DMS 273 (cell line): ENCODE measurements at regions not wholly inside any gene's neighbourhood (a gene's known extent, or its start where the extent isn't known, plus 50 kb on each side); places are given as distances from the start of the nearest gene placed in this dataset.
"Not testable (repeated sequence)": the region's sequence is repeated elsewhere in the genome, so short reads cannot be mapped to it uniquely, and the experiment has no call there.

Experiments used
- DNase-seq: peaks from one replicate; lab custom pipeline; 2025; ENCODE audit not compliant: unreplicated experiment; lab: John Stamatoyannopoulos, UW

- no peak for DNase-seq
Observed at GRCh38 chr12:71300772-71301675, 138.6 kb upstream of the LGR5 start.

DNA sequence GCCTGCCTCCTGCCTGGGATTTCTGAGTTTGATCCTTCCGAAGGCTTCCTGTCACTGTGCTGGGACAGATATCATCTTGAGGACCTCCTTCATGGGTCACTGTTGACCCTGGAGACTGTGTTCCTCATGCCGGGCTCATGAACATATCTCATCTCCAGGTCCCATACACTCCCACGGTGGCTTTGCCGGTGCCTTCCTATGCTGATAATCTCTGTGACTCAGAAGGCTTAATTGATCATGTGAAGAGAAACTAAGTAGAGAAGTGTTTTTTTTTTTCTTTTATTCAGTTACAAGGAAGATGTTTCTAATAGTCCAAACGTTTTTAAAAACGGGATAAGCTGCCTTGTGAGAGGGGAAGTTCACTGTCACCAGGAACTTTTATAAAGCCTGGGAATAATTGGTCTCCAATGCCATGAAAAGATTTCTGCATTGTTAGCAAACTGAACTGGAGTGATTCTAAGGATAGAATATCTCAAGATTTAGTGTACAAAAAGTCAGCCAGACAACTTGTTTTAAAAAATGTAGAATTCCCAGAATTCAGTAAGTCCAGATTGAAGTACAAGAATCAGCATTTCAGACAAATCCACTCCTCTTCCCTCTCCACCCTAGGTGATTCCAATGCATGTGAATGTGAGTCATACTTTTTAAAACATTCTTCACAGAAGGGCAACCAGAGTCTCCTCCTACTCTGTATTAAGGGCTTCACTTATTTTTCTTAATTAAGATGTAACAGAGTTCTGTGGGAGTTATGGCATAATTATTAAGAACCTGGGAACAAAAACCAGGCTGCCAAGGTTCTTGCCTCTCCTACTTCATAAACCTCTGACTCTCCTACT lies 139.8 kb upstream of the LGR5 start:
- DNase-seq, result no peak

DNA sequence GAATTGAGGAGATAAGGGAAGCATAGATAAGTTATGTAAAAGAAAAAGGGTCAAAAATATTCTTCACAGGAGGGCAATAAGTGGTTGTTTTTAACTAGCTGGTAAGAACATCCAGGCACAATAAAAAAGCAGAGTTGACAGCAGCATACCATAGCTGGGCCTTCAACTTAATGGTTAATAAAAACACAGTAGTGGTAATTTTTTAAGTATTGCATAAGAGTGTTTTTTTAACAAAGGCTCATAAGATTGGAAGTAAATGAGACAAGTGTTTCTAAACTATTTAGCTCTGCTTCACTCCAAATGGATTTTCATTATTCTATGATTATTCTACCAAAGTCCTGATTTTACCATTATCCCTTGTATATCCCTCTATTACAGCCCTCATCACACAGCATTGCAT lies 140.1 kb upstream of the TSPAN8 start:
- no peak for DNase-seq

DNA sequence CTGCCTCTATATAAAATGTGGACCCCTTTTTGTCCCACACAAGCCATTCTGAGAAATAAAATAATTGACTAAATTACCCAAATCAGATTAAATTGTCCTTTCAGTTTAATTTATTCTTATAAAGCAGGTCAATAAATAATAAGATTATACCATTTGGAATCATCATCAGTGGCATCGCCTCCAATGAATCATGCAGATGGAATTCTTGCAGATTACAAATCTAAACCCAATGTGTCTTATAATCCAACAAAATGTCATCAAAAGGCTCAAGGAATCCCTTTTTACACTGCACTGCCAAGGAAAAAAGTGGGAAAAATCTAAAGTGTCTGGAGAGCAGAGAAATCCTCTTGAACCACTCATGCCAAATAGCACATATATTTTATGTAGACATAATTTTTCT lies 138.2 kb upstream of the TSPAN8 start:
- no peak for DNase-seq

DNA sequence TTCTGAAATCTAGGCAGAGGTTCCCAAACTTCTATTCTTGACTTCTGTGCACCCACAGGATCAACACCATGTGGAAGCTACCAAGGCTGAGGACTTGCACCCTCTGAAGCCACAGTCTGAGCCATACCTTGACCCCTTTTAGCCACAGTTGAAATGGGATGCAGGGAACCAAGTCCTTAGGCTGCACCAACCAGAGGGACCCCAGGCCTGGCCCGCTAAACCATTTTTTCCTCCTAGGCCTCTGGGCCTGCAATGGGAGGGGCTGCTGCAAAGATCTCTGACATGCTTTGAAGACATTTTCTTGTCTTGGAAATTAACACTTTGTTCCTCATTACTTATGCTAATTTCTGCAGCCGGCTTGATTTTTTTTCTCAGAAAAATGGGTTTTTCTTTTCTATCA lies 133.9 kb upstream of the TSPAN8 start:
- DNase-seq, result no peak

GRCh38 chr12:71283883-71284282 lies 126.1 kb upstream of the TSPAN8 start:
- DNase-seq, result no peak

DNA sequence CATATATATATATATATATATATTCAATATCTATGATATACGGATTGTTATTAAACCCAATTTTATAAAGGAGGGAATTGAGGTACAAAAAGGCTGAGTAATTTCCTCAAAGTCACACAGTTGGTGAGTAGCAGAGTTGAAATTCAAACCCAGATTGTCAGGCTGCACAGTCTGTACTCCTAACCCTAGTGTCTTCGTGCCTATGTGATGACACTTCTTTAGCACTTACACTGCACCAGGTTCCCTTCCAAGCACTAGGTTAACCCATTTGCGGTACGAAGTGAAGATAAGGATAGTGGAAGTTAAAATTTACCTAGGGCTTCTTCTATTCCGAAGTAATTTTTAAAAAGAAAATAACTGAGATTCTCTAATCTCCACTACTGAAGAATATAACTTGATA lies 125.1 kb upstream of the TSPAN8 start:
- no peak for DNase-seq

- DNase-seq, result no peak
Observed at GRCh38 chr12:71282020-71282419, 124.2 kb upstream of the TSPAN8 start.

GRCh38 chr12:71281425-71281824 lies 123.6 kb upstream of the TSPAN8 start:
- DNase-seq, result no peak

- DNase-seq, result no peak
Observed at GRCh38 chr12:71277866-71278265, 120.1 kb upstream of the TSPAN8 start.

GRCh38 chr12:71276541-71276940 lies 118.7 kb upstream of the TSPAN8 start:
- DNase-seq, result no peak

DNA sequence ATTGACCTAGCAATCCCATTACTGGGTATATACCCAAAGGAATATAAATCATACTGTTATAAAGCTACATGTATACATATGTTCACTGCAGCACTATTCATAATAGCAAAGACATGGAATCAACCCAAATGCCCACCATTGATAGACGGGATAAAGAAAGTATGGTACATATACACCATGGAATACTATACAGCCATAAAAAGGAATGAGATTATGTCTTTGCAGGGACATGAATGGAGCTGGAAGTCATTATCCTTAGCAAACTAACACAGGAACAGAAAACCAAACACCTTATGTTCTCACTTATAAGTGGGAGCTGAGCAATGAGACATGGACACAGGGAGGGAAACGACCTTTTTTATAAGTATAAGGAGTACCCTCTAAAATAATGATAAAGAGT lies 113.0 kb upstream of the TSPAN8 start:
- DNase-seq, result not testable (repeated sequence)

DNA sequence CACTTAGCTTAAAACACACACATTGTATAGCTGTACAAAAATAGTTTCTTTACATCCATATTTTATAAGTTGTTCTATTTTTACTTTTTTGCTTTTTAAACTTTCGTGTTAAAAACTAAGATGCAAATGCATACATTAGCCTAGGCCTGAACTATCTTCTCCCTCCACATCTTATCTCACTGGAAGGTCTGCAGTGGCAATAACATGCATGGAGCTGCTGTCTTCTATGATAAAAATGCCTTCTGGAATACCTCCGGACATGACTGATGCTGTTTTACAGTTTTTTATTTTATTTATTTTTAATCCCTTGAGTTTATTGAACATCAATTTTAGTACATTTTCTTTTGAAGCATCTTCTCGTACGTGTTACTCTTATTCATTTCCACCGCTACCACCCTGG lies 112.3 kb upstream of the TSPAN8 start:
- DNase-seq, result no peak

DNA sequence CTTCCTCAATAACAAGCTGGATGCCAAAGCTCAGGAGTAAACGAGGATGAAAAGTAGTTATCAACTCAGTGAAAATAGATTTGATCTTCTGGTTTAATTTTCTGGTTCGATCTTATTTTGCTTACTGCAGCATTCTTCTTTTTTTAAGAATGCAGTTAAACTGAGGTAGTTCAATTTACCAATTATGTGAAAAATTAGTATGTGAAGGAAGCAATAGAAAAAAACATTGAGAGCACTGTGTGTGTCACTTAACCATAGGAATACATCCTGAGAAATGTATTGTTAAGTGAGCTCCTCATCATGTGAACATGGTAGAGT lies 111.4 kb upstream of the TSPAN8 start:
- DNase-seq, result no peak

DNA sequence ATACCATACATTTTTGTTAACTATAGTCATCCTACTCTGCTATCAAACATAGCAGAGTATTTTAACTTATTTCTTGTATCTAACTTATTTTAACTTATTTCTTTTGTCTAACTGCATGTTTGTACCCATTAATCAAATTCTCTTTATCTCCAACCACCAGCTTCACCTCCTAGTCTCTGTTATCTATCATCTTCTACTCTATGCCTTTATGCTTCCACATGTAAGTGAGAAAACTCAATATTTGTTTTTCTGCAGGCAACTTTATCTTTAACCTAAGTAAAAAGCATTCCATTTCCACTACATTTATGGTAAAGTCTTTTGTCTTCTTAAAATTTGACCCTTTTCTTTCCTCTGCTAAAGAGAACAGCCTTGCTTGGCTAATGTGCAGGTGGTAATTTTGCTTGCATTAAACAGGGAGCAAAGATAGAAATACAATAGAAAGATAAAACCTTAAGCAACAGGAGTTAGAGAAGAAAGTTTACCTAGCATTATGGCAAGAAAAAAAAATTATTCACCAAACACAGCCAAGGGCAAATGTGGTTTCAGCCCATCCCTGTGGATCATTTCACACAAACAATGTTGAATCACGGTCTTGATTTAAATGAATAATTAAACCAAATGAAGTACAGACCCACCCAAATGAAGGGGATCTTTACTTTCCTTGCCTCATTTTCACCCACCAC lies 110.9 kb upstream of the TSPAN8 start:
- no peak for DNase-seq

GRCh38 chr12:71266606-71267005 lies 108.8 kb upstream of the TSPAN8 start:
- DNase-seq, result no peak

GRCh38 chr12:71265731-71266130 lies 107.9 kb upstream of the TSPAN8 start:
- not testable (repeated sequence) for DNase-seq

- DNase-seq, result no peak
Observed at GRCh38 chr12:71262466-71262865, 104.7 kb upstream of the TSPAN8 start.

DNA sequence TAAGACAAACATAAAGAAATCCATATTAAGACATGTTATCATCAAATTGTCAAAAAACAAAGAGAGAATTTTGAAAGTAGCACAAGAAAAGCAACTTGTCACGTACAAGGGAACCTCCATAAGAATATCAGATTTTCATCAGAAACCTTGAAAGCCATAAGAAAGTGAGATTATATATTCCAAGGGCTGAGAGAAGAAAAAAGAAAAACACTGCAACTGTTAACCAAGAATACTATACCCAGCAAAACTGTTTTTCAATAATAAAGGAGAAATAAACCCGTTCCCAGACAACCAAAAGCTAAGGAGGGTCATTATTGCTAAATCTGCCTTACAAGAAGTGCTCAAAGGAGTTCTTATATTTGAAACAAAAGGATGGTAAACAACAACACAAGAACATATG lies 94.7 kb upstream of the TSPAN8 start:
- DNase-seq, result no peak

GRCh38 chr12:71250166-71250565 lies 92.4 kb upstream of the TSPAN8 start:
- DNase-seq, result no peak

DNA sequence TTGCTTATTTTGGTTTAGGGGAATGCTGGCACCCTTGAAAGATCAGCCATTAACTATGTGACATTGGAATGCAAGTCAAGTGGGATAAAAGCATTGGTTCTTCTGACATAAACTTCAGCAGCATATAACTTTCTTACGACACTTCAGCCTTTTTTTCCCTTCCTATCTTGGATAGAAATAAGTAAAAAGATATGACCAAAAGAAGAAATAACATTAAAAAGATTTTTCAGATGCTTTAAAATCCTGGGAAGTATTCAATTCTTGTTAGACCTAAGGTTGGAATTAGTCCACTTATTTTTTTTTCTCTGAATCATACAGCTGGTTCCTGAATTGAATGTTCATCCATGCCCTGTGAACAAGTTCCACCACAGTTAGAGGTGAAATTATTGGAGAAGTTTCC lies 85.6 kb upstream of the TSPAN8 start:
- DNase-seq, result no peak

GRCh38 chr12:71242511-71242910 lies 84.7 kb upstream of the TSPAN8 start:
- no peak for DNase-seq
